PFSK-1 (cell line): ENCODE measurements at regions not wholly inside any gene's neighbourhood (a gene's known extent, or its start where the extent isn't known, plus 50 kb on each side); places are given as distances from the start of the nearest gene placed in this dataset.

Experiments used
- POLR2AphosphoS5 ChIP-seq: IDR thresholded peaks from 2 replicates; pipeline ENCODE4 v1.6.1; 2012; ENCODE audit warnings: low read depth, mild to moderate bottlenecking, control low read depth, low read length, moderate library complexity
- SIN3A ChIP-seq: IDR thresholded peaks from 2 replicates; pipeline ENCODE4 v1.6.1; 2012; ENCODE audit warnings: mild to moderate bottlenecking, low read length, moderate library complexity, borderline replicate concordance; ENCODE audit not compliant: insufficient read depth
- TF ChIP-seq, protein P1 (sequence below), 2 experiments: IDR thresholded peaks; 2 replicates each; pipeline versions ENCODE4 v1.6.1 to v1.8.0; 2011 to 2012; ENCODE audit warnings: low read depth in 2 of 2, low read length in 2 of 2, control low read depth in 1 of 2, inconsistent platforms in 1 of 2, mild to moderate bottlenecking in 1 of 2, moderate library complexity in 1 of 2; ENCODE audit not compliant: insufficient read depth in 1 of 2

GRCh38 chr1:212166644-212167043 lies 118.6 kb upstream of the PPP2R5A start:
- no peak for TF ChIP-seq POLR2AphosphoS5
- no peak for TF ChIP-seq SIN3A
- TF ChIP-seq, protein P1, sequence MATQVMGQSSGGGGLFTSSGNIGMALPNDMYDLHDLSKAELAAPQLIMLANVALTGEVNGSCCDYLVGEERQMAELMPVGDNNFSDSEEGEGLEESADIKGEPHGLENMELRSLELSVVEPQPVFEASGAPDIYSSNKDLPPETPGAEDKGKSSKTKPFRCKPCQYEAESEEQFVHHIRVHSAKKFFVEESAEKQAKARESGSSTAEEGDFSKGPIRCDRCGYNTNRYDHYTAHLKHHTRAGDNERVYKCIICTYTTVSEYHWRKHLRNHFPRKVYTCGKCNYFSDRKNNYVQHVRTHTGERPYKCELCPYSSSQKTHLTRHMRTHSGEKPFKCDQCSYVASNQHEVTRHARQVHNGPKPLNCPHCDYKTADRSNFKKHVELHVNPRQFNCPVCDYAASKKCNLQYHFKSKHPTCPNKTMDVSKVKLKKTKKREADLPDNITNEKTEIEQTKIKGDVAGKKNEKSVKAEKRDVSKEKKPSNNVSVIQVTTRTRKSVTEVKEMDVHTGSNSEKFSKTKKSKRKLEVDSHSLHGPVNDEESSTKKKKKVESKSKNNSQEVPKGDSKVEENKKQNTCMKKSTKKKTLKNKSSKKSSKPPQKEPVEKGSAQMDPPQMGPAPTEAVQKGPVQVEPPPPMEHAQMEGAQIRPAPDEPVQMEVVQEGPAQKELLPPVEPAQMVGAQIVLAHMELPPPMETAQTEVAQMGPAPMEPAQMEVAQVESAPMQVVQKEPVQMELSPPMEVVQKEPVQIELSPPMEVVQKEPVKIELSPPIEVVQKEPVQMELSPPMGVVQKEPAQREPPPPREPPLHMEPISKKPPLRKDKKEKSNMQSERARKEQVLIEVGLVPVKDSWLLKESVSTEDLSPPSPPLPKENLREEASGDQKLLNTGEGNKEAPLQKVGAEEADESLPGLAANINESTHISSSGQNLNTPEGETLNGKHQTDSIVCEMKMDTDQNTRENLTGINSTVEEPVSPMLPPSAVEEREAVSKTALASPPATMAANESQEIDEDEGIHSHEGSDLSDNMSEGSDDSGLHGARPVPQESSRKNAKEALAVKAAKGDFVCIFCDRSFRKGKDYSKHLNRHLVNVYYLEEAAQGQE (IDR thresholded peaks at IDR 0.05; ENCODE audit: insufficient read depth in 1 of 2, low read depth in 2 of 2, low read length in 2 of 2), result no peak
